Mesendoderm (in vitro differentiated cells): ENCODE measurements at regions not wholly inside any gene's neighbourhood (a gene's known extent, or its start where the extent isn't known, plus 50 kb on each side); places are given as distances from the start of the nearest gene placed in this dataset.

Experiments used
- DNase-seq: peaks from one replicate; pipeline ENCODE4 v3.0.0; 2013
- H2AK5ac ChIP-seq: 2 replicates; pipeline ENCODE4 v1.6.1; 2013; ENCODE audit warnings: low read length, inconsistent platforms
- H2BK120ac ChIP-seq: 2 replicates; pipeline ENCODE4 v1.6.1; 2013; ENCODE audit warnings: low read depth, mild to moderate bottlenecking, low read length, moderate library complexity, mixed read lengths
- H2BK15ac ChIP-seq: replicated peaks from 2 replicates; pipeline ENCODE4 v1.6.1; 2013; ENCODE audit warnings: low read depth, mild to moderate bottlenecking, moderate library complexity
- H2BK5ac ChIP-seq: 2 replicates; pipeline ENCODE4 v1.6.1; 2013; ENCODE audit warnings: low read length, inconsistent platforms
- H3K18ac ChIP-seq: 2 replicates; pipeline ENCODE4 v1.6.1; 2013; ENCODE audit warnings: mild to moderate bottlenecking, low read length, mixed read lengths
- H3K23ac ChIP-seq: one replicate; pipeline ENCODE4 v1.6.1; 2013; ENCODE audit warnings: low read length
- H3K27ac ChIP-seq: 2 replicates; pipeline ENCODE4 v1.5.1; 2013; ENCODE audit warnings: low read depth, mild to moderate bottlenecking, inconsistent platforms, low read length, moderate library complexity
- H3K27me3 ChIP-seq: 2 replicates; pipeline ENCODE4 v1.6.1; 2013; ENCODE audit warnings: low read length, control low read depth, mild to moderate bottlenecking, inconsistent platforms; ENCODE audit not compliant: insufficient read depth, poor library complexity
- H3K36me3 ChIP-seq: 2 replicates; pipeline ENCODE4 v1.6.1; 2013; ENCODE audit warnings: low read length, inconsistent platforms; ENCODE audit not compliant: control insufficient read depth, insufficient read depth
- H3K4ac ChIP-seq: one replicate; pipeline ENCODE4 v1.6.1; 2013; ENCODE audit warnings: low read depth, mild to moderate bottlenecking, low read length, moderate library complexity
- H3K4me1 ChIP-seq: 2 replicates; pipeline ENCODE4 v1.6.1; 2013; ENCODE audit warnings: low read depth, low read length, inconsistent platforms; ENCODE audit not compliant: control insufficient read depth
- H3K4me2 ChIP-seq: 2 replicates; pipeline ENCODE4 v1.6.1; 2013; ENCODE audit warnings: low read length
- H3K4me3 ChIP-seq: 2 replicates; pipeline ENCODE4 v1.5.1; 2013; ENCODE audit warnings: mild to moderate bottlenecking, low read length
- H3K56ac ChIP-seq: one replicate; pipeline ENCODE4 v1.6.1; 2013; ENCODE audit warnings: low read length
- H3K79me1 ChIP-seq: 2 replicates; pipeline ENCODE4 v1.6.1; 2013; ENCODE audit warnings: low read length, inconsistent platforms
- H3K79me2 ChIP-seq: 2 replicates; pipeline ENCODE4 v1.6.1; 2013; ENCODE audit warnings: mild to moderate bottlenecking, low read length; ENCODE audit not compliant: control insufficient read depth, insufficient read depth
- H3K9ac ChIP-seq: 2 replicates; pipeline ENCODE4 v1.6.1; 2013; ENCODE audit warnings: low read length, inconsistent platforms
- H4K5ac ChIP-seq: one replicate; pipeline ENCODE4 v1.6.1; 2013; ENCODE audit warnings: low read length
- H4K8ac ChIP-seq: one replicate; pipeline ENCODE4 v1.6.1; 2013; ENCODE audit warnings: low read depth, mild to moderate bottlenecking, control low read depth, low read length, moderate library complexity
- WGBS: extraction: QIAGEN DNeasy Blood & Tissue Kit; methylation state at CpG from one replicate; pipeline ENCODE4 v1.1.7; 2013; ENCODE audit warnings: low lambda C conversion rate, missing lambda C conversion rate; ENCODE audit not compliant: insufficient coverage; ENCODE audit errors: extremely low coverage; 5-methylcytosine and 5-hydroxymethylcytosine counted together

DNA sequence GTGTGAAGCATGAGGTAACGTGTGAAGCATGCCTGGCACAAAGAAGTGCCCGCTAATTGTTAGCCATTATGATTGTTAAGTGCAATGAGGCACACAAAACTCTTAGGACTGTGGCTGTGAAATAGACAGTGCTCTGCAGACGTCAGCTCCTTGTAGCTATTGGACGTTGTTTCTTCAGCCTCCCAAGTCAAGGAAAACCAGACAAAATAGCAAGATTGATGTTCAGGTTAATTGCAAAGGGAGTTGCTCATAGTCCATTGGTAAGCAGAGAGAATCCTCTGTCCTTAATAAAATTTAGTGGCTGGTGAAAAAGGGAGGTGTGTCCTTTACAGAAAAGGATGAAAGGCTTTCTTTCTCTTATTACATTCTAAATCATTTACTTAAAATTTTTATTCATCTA, 54.6 kb upstream of the MBP start:
- Histone ChIP-seq H3K27ac (no peak overlapping the region), H2BK120ac (no peak overlapping the region), H3K4me2 (no peak overlapping the region), H3K9ac (no peak overlapping the region), H3K18ac (no peak overlapping the region), H2BK5ac (no peak overlapping the region), H3K56ac (no peak overlapping the region), H3K23ac (no peak overlapping the region), H3K79me1 (no peaks in the 10 kb centered on the region), H2BK15ac (no peak overlapping the region), H3K36me3 (no peaks in the 10 kb centered on the region), H2AK5ac (no peak overlapping the region), H4K8ac (no peak overlapping the region), H3K4me3 (no peak overlapping the region), H3K4me1 (no peaks in the 10 kb centered on the region), H3K27me3 (no peaks in the 10 kb centered on the region), H3K4ac (no peak overlapping the region), H3K79me2 (no peaks in the 10 kb centered on the region), H4K5ac (no peak overlapping the region)
- no peak for DNase-seq
- no CpG with 5 or more reads among the region's 4 CpGs for WGBS

DNA sequence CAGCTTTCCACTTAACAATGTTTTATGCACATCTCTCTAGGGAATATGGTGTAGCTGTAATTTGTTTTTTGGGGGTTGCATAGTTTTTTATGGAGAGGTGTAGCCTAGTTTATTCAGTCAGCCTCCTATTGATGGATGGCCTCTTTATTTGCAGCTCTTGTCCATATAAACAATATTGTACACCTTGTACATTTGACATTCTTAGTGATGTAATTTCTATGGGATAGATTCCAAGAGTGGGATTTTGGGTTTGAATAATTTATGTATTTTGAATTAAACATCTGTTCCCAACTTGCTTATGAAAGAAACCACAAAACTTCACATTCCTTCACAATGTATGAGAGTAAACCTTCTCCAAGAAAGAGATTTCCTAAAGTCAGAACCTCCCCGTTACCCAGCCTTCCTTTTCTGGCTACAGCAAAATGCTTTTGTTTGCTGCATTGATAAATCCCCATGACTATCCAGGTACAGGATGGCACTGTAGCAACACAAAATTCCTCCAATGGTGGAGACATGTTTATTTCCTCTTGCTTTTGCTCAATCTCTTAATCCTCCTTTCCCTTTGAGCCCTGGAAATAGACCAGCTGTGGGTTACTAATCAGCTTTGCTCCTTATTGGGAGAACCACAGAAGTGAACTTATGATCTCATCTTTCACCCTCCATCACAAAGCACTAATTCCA, 58.4 kb upstream of the GALR1 start:
- Histone ChIP-seq H2BK5ac (no peak overlapping the region), H3K4me1 (no peaks in the 10 kb centered on the region)

DNA sequence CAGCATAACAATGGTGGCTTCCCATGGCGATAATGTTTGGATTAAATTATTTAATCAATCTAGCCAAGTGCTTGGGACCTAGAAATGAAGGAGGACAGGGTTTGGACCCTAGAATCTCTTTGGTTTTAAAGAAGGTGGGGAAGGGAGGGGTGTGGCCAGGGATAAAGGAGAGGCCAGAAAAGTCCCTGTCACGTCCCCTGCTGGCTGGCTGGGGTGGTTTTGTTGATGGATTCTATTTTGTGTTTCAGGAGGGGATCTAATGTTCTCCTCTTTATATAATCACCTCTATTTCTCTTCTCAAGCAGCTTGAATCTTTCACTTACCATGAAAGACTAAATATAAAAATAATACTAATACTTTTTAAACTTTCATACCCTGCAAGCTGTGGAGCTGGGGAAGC, 52.6 kb upstream of the GALR1 start:
- Histone ChIP-seq H3K4me1 (no peaks in the 10 kb centered on the region), H3K27me3 (no peaks in the 10 kb centered on the region), H3K4me3 (no peak overlapping the region), H3K56ac (no peak overlapping the region), H3K23ac (no peak overlapping the region), H2BK5ac (no peak overlapping the region), H3K79me2 (no peaks in the 10 kb centered on the region), H3K18ac (no peak overlapping the region), H4K8ac (no peak overlapping the region), H3K4me2 (no peak overlapping the region), H4K5ac (no peak overlapping the region), H3K27ac (no peak overlapping the region), H2BK15ac (no peak overlapping the region), H3K79me1 (no peaks in the 10 kb centered on the region), H3K4ac (no peak overlapping the region), H2AK5ac (no peak overlapping the region), H3K9ac (no peak overlapping the region), H2BK120ac (no peak overlapping the region), H3K36me3 (no peaks in the 10 kb centered on the region)
- no CpG with 5 or more reads among the region's 2 CpGs for WGBS
- DNase-seq = peak; percentile 37

More for the DNA sequence above, 58.4 kb upstream of the GALR1 start:
- Histone ChIP-seq H2AK5ac (no peak overlapping the region), H3K9ac (no peak overlapping the region), H3K4ac (no peak overlapping the region), H2BK15ac (no peak overlapping the region), H3K4me3 (no peak overlapping the region), H3K27me3 (no peaks in the 10 kb centered on the region), H4K8ac (no peak overlapping the region), H3K36me3 (no peaks in the 10 kb centered on the region), H4K5ac (no peak overlapping the region), H2BK120ac (no peak overlapping the region), H3K79me2 (no peaks in the 10 kb centered on the region), H3K27ac (no peak overlapping the region), H3K23ac (no peak overlapping the region), H3K79me1 (no peaks in the 10 kb centered on the region), H3K56ac (no peak overlapping the region), H3K18ac (no peak overlapping the region), H3K4me2 (no peak overlapping the region)
- no CpG with 5 or more reads among the region's 1 CpG for WGBS
- DNase-seq = no peak

DNA sequence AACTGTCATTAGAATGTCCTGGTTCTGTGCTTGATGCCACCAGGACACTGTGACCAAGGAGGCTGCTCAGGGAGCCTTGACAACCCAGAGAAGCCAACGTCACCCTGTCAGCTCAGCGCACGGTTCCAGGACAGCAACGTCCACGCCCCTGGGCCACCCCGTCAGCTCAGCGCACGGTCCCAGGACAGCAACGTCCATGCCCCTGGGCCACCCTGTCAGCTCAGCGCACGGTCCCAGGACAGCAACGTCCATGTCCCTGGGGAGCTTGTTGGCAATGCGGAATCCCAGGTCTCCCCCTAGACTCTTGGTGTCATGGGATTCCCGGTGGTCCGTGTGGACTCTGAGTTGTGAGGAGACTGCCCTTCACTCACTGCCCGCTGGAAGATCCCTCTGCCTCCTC, 51.0 kb upstream of the GALR1 start:
- Histone ChIP-seq H2BK15ac (no peak overlapping the region), H2BK120ac (no peak overlapping the region), H2BK5ac (no peak overlapping the region), H2AK5ac (no peak overlapping the region), H3K4me3 (no peak overlapping the region), H3K9ac (no peak overlapping the region), H3K56ac (peak overlapping the region; percentile 10), H3K36me3 (no peaks in the 10 kb centered on the region), H3K79me2 (no peaks in the 10 kb centered on the region), H3K4me1 (no peaks in the 10 kb centered on the region), H3K79me1 (no peaks in the 10 kb centered on the region), H3K18ac (no peak overlapping the region), H3K27me3 (no peaks in the 10 kb centered on the region), H3K23ac (no peak overlapping the region), H3K27ac (no peak overlapping the region), H3K4ac (no peak overlapping the region), H4K8ac (no peak overlapping the region), H4K5ac (no peak overlapping the region), H3K4me2 (no peak overlapping the region)
- DNase-seq = no peak
- WGBS = no CpG with 5 or more reads among the region's 16 CpGs

DNA sequence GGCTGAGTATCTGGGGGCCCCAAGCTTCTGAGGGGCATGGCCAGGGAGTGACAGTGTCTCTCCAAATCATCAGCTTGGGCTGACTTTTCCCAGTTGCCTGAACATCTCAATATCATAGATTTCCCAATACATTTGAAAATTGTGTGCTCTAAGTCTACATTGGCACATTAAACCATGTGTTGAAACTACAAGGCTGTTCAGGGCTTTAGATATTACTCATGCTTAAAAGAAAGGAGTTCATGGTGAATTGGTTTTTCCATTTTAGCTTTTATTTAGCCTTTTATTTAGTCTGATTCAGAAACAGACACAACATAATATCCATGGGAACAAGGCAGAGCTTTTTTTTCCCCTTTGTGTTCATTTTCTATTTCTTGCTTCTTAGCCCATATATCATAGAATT, 49.9 kb upstream of the GALR1 start:
- Histone ChIP-seq H3K18ac (no peak overlapping the region), H2BK5ac (no peak overlapping the region), H2BK15ac (no peak overlapping the region), H3K4me3 (no peak overlapping the region), H2BK120ac (no peak overlapping the region), H3K9ac (no peak overlapping the region), H4K8ac (no peak overlapping the region), H3K4ac (no peak overlapping the region), H2AK5ac (no peak overlapping the region), H3K79me1 (no peaks in the 10 kb centered on the region), H3K4me2 (no peak overlapping the region), H3K27me3 (no peaks in the 10 kb centered on the region), H3K36me3 (no peaks in the 10 kb centered on the region), H3K23ac (no peak overlapping the region), H3K56ac (no peak overlapping the region), H3K27ac (no peak overlapping the region), H3K79me2 (no peaks in the 10 kb centered on the region), H4K5ac (no peak overlapping the region), H3K4me1 (no peaks in the 10 kb centered on the region)
- no peak for DNase-seq
